Upper lobe of right lung (tissue), 1 donor: ENCODE measurements at regions not wholly inside any gene's neighbourhood (a gene's known extent, or its start where the extent isn't known, plus 50 kb on each side); places are given as distances from the start of the nearest gene placed in this dataset.
A peak's percentile ranks its signal among the peaks of the same experiment; 100 is the strongest.

Experiments used
- ATAC-seq: fragments of 200-7000 bp; cut with Tn5 transposase; one replicate; pipeline ENCODE4 v1.9.1; 2020; ENCODE audit warnings: mild to moderate bottlenecking, moderate library complexity
- DNase-seq: peaks from one replicate; pipeline ENCODE4 v3.0.0-alpha.2; 2020
- H3K27ac ChIP-seq: fragments of 200-600 bp; one replicate; pipeline ENCODE4 v1.8.0; 2022
- H3K27me3 ChIP-seq: fragments of 200-600 bp; one replicate; pipeline ENCODE4 v1.8.0; 2022; ENCODE audit warnings: mild to moderate bottlenecking
- H3K36me3 ChIP-seq: fragments of 200-600 bp; one replicate; pipeline ENCODE4 v1.8.0; 2022
- H3K4me1 ChIP-seq: fragments of 200-600 bp; one replicate; pipeline ENCODE4 v1.8.0; 2022
- H3K4me3 ChIP-seq: fragments of 200-600 bp; one replicate; pipeline ENCODE4 v1.8.0; 2022; ENCODE audit warnings: mild to moderate bottlenecking
- H3K9me3 ChIP-seq: fragments of 200-600 bp; one replicate; pipeline ENCODE4 v1.8.0; 2022
- CTCF ChIP-seq: fragments of 200-600 bp; IDR thresholded peaks from one replicate; pipeline ENCODE4 v1.8.0; 2022; ENCODE audit warnings: antibody characterized with exemption
- intact Hi-C: fragments of 100-400 bp; cut with DNase I; formaldehyde crosslinking; loops from one replicate; pipeline ENCODE4 v1.11.0; 2022
- donor health status: DM: no; HTN: yes; CAD: no; lungs with severe emphysema.

- H3K27ac ChIP-seq, result no peak overlapping the region
- ATAC-seq (peak; percentile 78), DNase-seq (peak; percentile 85)
- no peaks in the 10 kb centered on the region for H3K4me1 ChIP-seq
- H3K36me3 ChIP-seq, result no peaks in the 10 kb centered on the region
- no peaks in the 10 kb centered on the region for H3K9me3 ChIP-seq
- H3K27me3 ChIP-seq, result peaks cover 25% of the 10 kb centered on the region
- peak; percentile 77 for TF ChIP-seq CTCF
- H3K4me3 ChIP-seq, result no peak overlapping the region
- intact Hi-C loops, result loop anchor here (2.0 kb wide), 1 partner anchor 384 kb away; no protein-coding TSS in a partner anchor
Measured at GRCh38 chr10:123582084-123582989, 83.8 kb upstream of the GPR26 start.

GRCh38 chr10:123583639-123584418 is 82.3 kb upstream of the GPR26 start:
- no peak overlapping the region for H3K27ac ChIP-seq
- peak; percentile 86 for TF ChIP-seq CTCF
- intact Hi-C loops, result loop anchor here (2.0 kb wide), 1 partner anchor 383 kb away; no protein-coding TSS in a partner anchor
- ATAC-seq, result peak; percentile 91
- no peaks in the 10 kb centered on the region for H3K36me3 ChIP-seq
- H3K4me3 ChIP-seq, result no peak overlapping the region
- H3K9me3 ChIP-seq, result no peaks in the 10 kb centered on the region
- H3K27me3 ChIP-seq, result peaks cover 34% of the 10 kb centered on the region
- no peaks in the 10 kb centered on the region for H3K4me1 ChIP-seq
- peak; percentile 90 for DNase-seq

- DNase-seq, result no peak
- H3K27me3 ChIP-seq, result peaks cover 35% of the 10 kb centered on the region
- H3K4me1 ChIP-seq, result no peaks in the 10 kb centered on the region
- H3K36me3 ChIP-seq, result no peaks in the 10 kb centered on the region
- H3K27ac ChIP-seq, result no peak overlapping the region
- no peak overlapping the region for H3K4me3 ChIP-seq
- no peak for TF ChIP-seq CTCF
- no peaks in the 10 kb centered on the region for H3K9me3 ChIP-seq
- intact Hi-C loops, result no loop called here
- ATAC-seq, result no peak
Measured at GRCh38 chr10:123584419-123584775, 81.8 kb upstream of the GPR26 start.

GRCh38 chr10:123585477-123586445 is 80.4 kb upstream of the GPR26 start:
- no peak for DNase-seq
- H3K36me3 ChIP-seq, result no peaks in the 10 kb centered on the region
- H3K4me3 ChIP-seq, result no peak overlapping the region
- intact Hi-C loops, result no loop called here
- no peak overlapping the region for H3K27ac ChIP-seq
- no peak for ATAC-seq
- TF ChIP-seq CTCF, result no peak
- no peaks in the 10 kb centered on the region for H3K4me1 ChIP-seq
- peaks cover 30% of the 10 kb centered on the region for H3K27me3 ChIP-seq
- no peaks in the 10 kb centered on the region for H3K9me3 ChIP-seq

GRCh38 chr10:123587110-123587509 is 79.0 kb upstream of the GPR26 start:
- no peak for ATAC-seq
- H3K4me3 ChIP-seq, result no peak overlapping the region
- no peak overlapping the region for H3K27ac ChIP-seq
- no peak for TF ChIP-seq CTCF
- intact Hi-C loops, result no loop called here
- H3K4me1 ChIP-seq, result no peaks in the 10 kb centered on the region
- no peaks in the 10 kb centered on the region for H3K36me3 ChIP-seq
- H3K9me3 ChIP-seq, result no peaks in the 10 kb centered on the region
- no peak for DNase-seq
- peaks cover 23% of the 10 kb centered on the region for H3K27me3 ChIP-seq
